ENCODE measurements at regions not wholly inside any gene's neighbourhood (a gene's known extent, or its start where the extent isn't known, plus 50 kb on each side); places are given as distances from the start of the nearest gene placed in this dataset.

GRCh38 chr2:107412981-107413380 lies 413.7 kb upstream of the RGPD4 start:
- TF ChIP-seq CTCF (IDR thresholded peaks at IDR 0.05) = no peak
- TF ChIP-seq EP300 (IDR thresholded peaks at IDR 0.05) = no peak

Data from stomach (tissue), 4 donors.